SK-N-SH treated with all-trans-retinoic acid at 6 μM for 48 hours (cell line): ENCODE measurements at regions not wholly inside any gene's neighbourhood (a gene's known extent, or its start where the extent isn't known, plus 50 kb on each side); places are given as distances from the start of the nearest gene placed in this dataset.

ENCODE experiments used
- ATAC-seq: fragments of 200-7000 bp; cut with Tn5 transposase; 3 replicates; pipeline ENCODE4 v1.9.1; 2020; ENCODE audit warnings: mild to moderate bottlenecking, moderate library complexity
- ARNTL ChIP-seq: fragments of 450-650 bp; formaldehyde crosslinking; IDR thresholded peaks from 2 replicates; pipeline ENCODE4 v1.5.0; 2020; ENCODE audit warnings: low read depth, mild to moderate bottlenecking, moderate library complexity, borderline replicate concordance
- BACH2 ChIP-seq: fragments of 250-450 bp; sonication (Bioruptor Pico); IDR thresholded peaks from 2 replicates; pipeline ENCODE4 v1.9.0; 2021; ENCODE audit warnings: mild to moderate bottlenecking, borderline replicate concordance
- CSDC2 ChIP-seq: fragments of 250-450 bp; sonication (Bioruptor Pico); IDR thresholded peaks from 2 replicates; pipeline ENCODE4 v1.5.0; 2020; ENCODE audit warnings: mild to moderate bottlenecking, moderate library complexity
- ESRRG ChIP-seq: fragments of 250-450 bp; sonication (Bioruptor Pico); IDR thresholded peaks from 2 replicates; pipeline ENCODE4 v1.6.1; 2021; ENCODE audit warnings: mild to moderate bottlenecking
- OSR1 ChIP-seq: fragments of 250-450 bp; sonication (Bioruptor Pico); IDR thresholded peaks from 2 replicates; pipeline ENCODE4 v1.8.0; 2022; ENCODE audit warnings: moderate library complexity, mild to moderate bottlenecking, inconsistent platforms
- SNAI2 ChIP-seq: fragments of 250-450 bp; sonication (Bioruptor Pico); IDR thresholded peaks from 2 replicates; pipeline ENCODE4 v1.5.0; 2020; ENCODE audit warnings: mild to moderate bottlenecking, moderate library complexity
- TCF4 ChIP-seq: fragments of 250-450 bp; sonication (Bioruptor Pico); IDR thresholded peaks from 2 replicates; pipeline ENCODE4 v1.8.0; 2021; ENCODE audit warnings: mild to moderate bottlenecking, moderate library complexity, borderline replicate concordance
- ZC3H10 ChIP-seq: fragments of 250-450 bp; sonication (Bioruptor Pico); IDR thresholded peaks from 2 replicates; pipeline ENCODE4 v1.5.1; 2021; ENCODE audit warnings: mild to moderate bottlenecking, moderate library complexity
- ZFP3 ChIP-seq: fragments of 250-450 bp; sonication (Bioruptor Pico); IDR thresholded peaks from 2 replicates; pipeline ENCODE4 v1.5.0; 2020; ENCODE audit warnings: mild to moderate bottlenecking, moderate library complexity
- ZFP30 ChIP-seq: fragments of 450-650 bp; formaldehyde crosslinking; IDR thresholded peaks from 2 replicates; pipeline ENCODE4 v1.5.0; 2022; ENCODE audit warnings: mild to moderate bottlenecking, moderate library complexity
- ZNF565 ChIP-seq: fragments of 450-650 bp; formaldehyde crosslinking; conservative IDR thresholded peaks from 2 replicates; pipeline ENCODE4 v1.5.0; 2020; ENCODE audit warnings: low read depth, mild to moderate bottlenecking, moderate library complexity
- ZNF70 ChIP-seq: fragments of 450-650 bp; formaldehyde crosslinking; IDR thresholded peaks from 2 replicates; pipeline ENCODE4 v1.5.0; 2020; ENCODE audit warnings: mild to moderate bottlenecking, moderate library complexity
- ZNF8 ChIP-seq: fragments of 450-650 bp; formaldehyde crosslinking; IDR thresholded peaks from 2 replicates; pipeline ENCODE4 v1.5.0; 2020; ENCODE audit warnings: mild to moderate bottlenecking, moderate library complexity
- TF ChIP-seq, protein P1 (sequence below): fragments of 250-450 bp; sonication (Bioruptor Pico); IDR thresholded peaks from 2 replicates; pipeline ENCODE4 v1.8.0; 2020; ENCODE audit warnings: mild to moderate bottlenecking, moderate library complexity, borderline replicate concordance
- TF ChIP-seq, protein P2 (sequence below): fragments of 250-450 bp; sonication (Bioruptor Pico); IDR thresholded peaks from 2 replicates; pipeline ENCODE4 v1.8.0; 2021; ENCODE audit warnings: low read depth, mild to moderate bottlenecking, moderate library complexity, borderline replicate concordance
- TF ChIP-seq, protein P3 (sequence below): fragments of 250-450 bp; sonication (Bioruptor Pico); IDR thresholded peaks from 2 replicates; pipeline ENCODE4 v1.5.1; 2020; ENCODE audit warnings: low read depth, mild to moderate bottlenecking, moderate library complexity
- TF ChIP-seq, protein P4 (sequence below): fragments of 250-450 bp; sonication (Bioruptor Pico); IDR thresholded peaks from 2 replicates; pipeline ENCODE4 v1.5.0; 2020; ENCODE audit warnings: mild to moderate bottlenecking, moderate library complexity
- TF ChIP-seq, protein P5 (sequence below): fragments of 250-450 bp; sonication (Bioruptor Pico); IDR thresholded peaks from 2 replicates; pipeline ENCODE4 v1.5.1; 2021; ENCODE audit warnings: mild to moderate bottlenecking, moderate library complexity

DNA sequence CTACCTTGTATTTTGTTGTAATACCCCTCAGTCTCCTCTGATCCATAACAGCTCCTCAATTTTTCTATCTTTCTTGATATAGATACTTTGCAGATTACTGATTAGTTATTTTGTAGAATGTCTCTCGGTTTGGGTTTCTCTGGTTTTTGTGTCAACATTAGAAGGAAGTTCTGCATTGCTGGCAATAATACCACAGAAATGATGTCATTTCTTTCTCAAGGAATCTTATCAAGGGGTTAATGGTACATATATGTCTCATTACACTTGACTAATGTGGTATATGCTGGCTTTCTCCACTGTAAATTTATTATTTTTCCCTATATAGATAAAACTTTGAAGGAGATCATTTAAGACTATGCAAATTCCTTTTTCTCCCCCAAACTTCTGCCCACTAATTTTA is 183.6 kb upstream of the DKK2 start (continued):
- TF ChIP-seq, protein P1, sequence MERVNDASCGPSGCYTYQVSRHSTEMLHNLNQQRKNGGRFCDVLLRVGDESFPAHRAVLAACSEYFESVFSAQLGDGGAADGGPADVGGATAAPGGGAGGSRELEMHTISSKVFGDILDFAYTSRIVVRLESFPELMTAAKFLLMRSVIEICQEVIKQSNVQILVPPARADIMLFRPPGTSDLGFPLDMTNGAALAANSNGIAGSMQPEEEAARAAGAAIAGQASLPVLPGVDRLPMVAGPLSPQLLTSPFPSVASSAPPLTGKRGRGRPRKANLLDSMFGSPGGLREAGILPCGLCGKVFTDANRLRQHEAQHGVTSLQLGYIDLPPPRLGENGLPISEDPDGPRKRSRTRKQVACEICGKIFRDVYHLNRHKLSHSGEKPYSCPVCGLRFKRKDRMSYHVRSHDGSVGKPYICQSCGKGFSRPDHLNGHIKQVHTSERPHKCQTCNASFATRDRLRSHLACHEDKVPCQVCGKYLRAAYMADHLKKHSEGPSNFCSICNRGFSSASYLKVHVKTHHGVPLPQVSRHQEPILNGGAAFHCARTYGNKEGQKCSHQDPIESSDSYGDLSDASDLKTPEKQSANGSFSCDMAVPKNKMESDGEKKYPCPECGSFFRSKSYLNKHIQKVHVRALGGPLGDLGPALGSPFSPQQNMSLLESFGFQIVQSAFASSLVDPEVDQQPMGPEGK (CRISPR knock-in tag): no peak
- TF ChIP-seq, protein P2, sequence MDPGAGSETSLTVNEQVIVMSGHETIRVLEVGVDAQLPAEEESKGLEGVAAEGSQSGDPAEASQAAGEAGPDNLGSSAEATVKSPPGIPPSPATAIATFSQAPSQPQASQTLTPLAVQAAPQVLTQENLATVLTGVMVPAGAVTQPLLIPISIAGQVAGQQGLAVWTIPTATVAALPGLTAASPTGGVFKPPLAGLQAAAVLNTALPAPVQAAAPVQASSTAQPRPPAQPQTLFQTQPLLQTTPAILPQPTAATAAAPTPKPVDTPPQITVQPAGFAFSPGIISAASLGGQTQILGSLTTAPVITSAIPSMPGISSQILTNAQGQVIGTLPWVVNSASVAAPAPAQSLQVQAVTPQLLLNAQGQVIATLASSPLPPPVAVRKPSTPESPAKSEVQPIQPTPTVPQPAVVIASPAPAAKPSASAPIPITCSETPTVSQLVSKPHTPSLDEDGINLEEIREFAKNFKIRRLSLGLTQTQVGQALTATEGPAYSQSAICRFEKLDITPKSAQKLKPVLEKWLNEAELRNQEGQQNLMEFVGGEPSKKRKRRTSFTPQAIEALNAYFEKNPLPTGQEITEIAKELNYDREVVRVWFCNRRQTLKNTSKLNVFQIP (CRISPR knock-in tag): no peak
- TF ChIP-seq ZNF565 (CRISPR knock-in tag) (no peak), OSR1 (CRISPR knock-in tag) (no peak), ZFP3 (no peak)
- TF ChIP-seq, all 23 proteins: peak for 0

DNA sequence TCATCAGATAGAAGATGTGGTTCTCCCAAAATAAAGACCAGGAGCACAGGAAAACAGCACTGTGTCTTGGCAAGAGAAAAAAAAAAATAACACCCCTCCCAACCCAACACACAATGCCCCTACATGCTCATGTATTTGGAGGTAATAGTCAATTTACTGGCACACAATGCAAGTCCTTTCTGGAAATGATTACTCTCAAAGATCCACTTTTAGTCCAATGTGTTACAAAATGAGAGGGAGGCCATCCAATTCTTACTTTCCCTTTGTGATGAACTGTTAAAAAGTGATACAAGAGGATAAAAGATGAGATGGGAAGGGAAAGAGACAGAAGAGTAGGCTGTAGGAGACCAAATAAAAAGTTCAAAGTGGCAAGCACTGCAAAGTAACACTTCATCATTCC is 180.3 kb upstream of the DKK2 start:
- ATAC-seq: no peak
- no peak for TF ChIP-seq ARNTL (CRISPR knock-in tag)
- TF ChIP-seq CSDC2 (CRISPR knock-in tag): no peak
- TF ChIP-seq, protein P3, sequence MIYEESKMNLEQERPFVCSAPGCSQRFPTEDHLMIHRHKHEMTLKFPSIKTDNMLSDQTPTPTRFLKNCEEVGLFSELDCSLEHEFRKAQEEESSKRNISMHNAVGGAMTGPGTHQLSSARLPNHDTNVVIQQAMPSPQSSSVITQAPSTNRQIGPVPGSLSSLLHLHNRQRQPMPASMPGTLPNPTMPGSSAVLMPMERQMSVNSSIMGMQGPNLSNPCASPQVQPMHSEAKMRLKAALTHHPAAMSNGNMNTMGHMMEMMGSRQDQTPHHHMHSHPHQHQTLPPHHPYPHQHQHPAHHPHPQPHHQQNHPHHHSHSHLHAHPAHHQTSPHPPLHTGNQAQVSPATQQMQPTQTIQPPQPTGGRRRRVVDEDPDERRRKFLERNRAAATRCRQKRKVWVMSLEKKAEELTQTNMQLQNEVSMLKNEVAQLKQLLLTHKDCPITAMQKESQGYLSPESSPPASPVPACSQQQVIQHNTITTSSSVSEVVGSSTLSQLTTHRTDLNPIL: no peak
- TF ChIP-seq, protein P4, sequence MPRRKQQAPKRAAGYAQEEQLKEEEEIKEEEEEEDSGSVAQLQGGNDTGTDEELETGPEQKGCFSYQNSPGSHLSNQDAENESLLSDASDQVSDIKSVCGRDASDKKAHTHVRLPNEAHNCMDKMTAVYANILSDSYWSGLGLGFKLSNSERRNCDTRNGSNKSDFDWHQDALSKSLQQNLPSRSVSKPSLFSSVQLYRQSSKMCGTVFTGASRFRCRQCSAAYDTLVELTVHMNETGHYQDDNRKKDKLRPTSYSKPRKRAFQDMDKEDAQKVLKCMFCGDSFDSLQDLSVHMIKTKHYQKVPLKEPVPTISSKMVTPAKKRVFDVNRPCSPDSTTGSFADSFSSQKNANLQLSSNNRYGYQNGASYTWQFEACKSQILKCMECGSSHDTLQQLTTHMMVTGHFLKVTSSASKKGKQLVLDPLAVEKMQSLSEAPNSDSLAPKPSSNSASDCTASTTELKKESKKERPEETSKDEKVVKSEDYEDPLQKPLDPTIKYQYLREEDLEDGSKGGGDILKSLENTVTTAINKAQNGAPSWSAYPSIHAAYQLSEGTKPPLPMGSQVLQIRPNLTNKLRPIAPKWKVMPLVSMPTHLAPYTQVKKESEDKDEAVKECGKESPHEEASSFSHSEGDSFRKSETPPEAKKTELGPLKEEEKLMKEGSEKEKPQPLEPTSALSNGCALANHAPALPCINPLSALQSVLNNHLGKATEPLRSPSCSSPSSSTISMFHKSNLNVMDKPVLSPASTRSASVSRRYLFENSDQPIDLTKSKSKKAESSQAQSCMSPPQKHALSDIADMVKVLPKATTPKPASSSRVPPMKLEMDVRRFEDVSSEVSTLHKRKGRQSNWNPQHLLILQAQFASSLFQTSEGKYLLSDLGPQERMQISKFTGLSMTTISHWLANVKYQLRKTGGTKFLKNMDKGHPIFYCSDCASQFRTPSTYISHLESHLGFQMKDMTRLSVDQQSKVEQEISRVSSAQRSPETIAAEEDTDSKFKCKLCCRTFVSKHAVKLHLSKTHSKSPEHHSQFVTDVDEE (CRISPR knock-in tag): no peak
- TF ChIP-seq, protein P1 (CRISPR knock-in tag): no peak
- no peak for TF ChIP-seq OSR1 (CRISPR knock-in tag)
- TF ChIP-seq, protein P5, sequence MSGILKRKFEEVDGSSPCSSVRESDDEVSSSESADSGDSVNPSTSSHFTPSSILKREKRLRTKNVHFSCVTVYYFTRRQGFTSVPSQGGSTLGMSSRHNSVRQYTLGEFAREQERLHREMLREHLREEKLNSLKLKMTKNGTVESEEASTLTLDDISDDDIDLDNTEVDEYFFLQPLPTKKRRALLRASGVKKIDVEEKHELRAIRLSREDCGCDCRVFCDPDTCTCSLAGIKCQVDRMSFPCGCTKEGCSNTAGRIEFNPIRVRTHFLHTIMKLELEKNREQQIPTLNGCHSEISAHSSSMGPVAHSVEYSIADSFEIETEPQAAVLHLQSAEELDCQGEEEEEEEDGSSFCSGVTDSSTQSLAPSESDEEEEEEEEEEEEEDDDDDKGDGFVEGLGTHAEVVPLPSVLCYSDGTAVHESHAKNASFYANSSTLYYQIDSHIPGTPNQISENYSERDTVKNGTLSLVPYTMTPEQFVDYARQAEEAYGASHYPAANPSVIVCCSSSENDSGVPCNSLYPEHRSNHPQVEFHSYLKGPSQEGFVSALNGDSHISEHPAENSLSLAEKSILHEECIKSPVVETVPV (CRISPR knock-in tag): no peak
- TF ChIP-seq ZNF8 (CRISPR knock-in tag): no peak
- no peak for TF ChIP-seq ZC3H10 (CRISPR knock-in tag)
- no peak for TF ChIP-seq ESRRG (CRISPR knock-in tag)
- no peak for TF ChIP-seq SNAI2 (CRISPR knock-in tag)
- TF ChIP-seq BACH2 (CRISPR knock-in tag): no peak
- no peak for TF ChIP-seq ZFP3
- TF ChIP-seq TCF4 (CRISPR knock-in tag): no peak
- TF ChIP-seq, protein P2 (CRISPR knock-in tag): no peak
- TF ChIP-seq ZNF70 (CRISPR knock-in tag): no peak
- TF ChIP-seq ZFP30 (CRISPR knock-in tag): no peak
